NCI-H1105 (cell line): ENCODE measurements at regions not wholly inside any gene's neighbourhood (a gene's known extent, or its start where the extent isn't known, plus 50 kb on each side); places are given as distances from the start of the nearest gene placed in this dataset.
"Not testable (repeated sequence)": the region's sequence is repeated elsewhere in the genome, so short reads cannot be mapped to it uniquely, and the experiment has no call there.

Experiments
- DNase-seq: peaks from one replicate; lab custom pipeline; 2025; lab: John Stamatoyannopoulos, UW

DNA sequence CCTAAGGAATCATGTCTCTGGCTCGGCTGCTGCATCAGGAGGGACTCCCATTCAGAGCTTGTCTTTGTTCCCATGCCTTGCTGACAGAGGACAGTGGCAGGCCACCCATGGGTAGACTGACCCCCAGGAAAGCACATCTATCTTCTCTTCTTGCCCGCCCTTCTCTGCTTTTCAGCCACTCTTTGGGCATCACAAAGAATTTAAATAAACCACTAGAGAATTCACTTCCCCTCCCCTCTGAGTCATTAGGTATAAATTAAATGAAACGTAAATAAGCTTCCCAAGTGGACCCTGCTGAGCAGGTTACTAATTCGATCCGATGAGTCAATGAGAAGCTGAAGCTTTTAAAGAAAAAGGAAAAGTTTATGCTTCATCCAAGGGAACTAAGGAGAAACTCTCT, 97.0 kb downstream of the DRD1 start:
- no peak for DNase-seq

GRCh38 chr5:175344331-175345195, 99.4 kb downstream of the DRD1 start:
- DNase-seq, result no peak

DNA sequence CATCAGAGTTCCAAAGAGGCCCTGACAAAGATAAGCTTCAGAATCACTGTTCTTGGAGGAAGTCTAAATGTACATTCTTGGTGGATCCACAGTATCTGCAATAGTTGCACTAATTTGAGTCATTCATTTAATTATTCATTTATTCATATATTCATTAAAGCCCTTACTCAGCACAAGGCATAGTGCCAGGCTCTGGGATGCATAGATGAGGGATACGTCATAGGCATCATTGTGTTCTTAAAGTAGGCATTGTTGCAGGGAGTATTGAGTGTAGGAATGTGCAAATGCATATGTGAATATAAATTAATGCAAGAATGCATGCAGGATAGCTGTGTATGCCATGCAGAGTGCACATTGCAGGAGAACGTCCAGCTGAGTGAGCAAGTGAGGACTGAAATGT, 100.7 kb downstream of the DRD1 start:
- no peak for DNase-seq

DNA sequence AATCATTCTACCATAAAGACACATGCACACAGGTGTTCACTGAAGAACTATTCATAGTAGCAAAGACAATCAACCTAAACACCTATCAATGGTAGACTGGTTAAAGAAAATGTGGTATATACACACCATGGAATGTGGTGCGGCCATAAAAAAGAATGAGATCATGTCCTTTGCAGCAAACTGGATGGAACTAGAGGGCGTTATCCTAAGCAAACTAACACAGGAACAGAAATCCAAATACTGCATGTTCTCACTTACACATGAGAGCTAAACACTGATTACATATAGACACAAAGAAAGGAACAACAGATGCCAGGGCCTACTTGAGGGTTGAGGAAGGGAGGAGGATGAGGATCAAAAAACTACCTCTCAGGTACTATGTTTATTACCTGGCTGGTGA, 103.8 kb downstream of the DRD1 start:
- no peak for DNase-seq

DNA sequence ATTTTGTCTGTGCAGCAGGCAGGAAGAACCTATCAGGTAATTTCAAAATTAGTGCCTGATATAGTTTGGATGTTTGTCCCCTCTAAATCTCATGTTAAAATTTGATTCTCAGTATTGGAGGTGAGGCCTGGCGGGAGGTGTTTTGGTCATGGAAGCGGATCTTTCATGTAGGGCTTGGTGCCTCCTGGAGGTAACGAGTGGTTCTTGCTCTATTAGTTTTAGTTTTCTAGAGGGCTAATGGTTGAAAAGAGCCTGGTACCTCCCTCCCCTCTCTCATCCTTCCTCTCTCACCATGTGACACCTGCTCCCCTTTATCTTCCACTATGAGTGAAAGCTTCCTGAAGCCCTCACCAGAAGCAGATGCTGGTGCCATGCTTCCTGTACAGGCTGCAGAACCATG, 106.3 kb downstream of the DRD1 start:
- DNase-seq, result no peak

DNA sequence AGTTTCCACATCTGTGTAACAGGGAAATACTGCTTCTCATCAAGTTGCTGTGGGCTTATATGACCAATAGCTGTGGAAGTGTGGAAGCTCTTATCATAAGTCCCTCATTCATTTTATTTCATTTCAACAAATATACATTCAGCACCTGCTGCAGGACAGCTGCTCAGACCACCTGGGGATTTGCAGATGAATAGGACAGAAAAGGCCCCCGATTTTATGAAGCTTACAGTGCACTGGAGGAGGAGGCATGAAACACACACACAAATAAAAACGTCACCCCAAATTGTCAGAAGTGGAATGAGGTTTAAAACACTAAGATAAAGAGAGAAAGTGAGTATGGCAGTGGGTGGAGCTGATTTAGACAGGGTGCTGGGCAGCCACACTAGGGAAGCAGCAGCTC, 107.2 kb downstream of the DRD1 start:
- no peak for DNase-seq

GRCh38 chr5:175335691-175336090, 108.3 kb downstream of the DRD1 start:
- no peak for DNase-seq

GRCh38 chr5:175331173-175332036, 112.6 kb downstream of the DRD1 start:
- DNase-seq, result not testable (repeated sequence)

DNA sequence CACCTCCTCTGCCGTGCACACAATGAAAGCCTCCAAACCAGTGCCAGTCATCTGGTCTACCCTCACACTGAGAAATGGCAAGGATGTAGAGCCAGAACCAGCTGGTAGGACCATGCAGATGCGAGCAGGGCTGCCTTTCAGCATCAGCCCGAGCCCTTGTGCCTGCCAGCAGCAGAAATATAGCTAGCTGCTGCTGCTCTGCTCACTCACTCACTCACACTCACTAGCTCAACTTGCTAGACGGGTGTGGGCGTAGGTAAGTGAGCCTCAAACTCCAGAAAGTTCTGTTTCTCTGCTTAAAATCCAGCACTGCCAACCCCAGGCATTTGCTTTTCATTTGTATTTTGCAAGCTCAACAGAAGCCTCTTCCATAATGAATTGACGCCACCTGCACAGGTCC, 114.0 kb downstream of the DRD1 start:
- DNase-seq, result no peak

DNA sequence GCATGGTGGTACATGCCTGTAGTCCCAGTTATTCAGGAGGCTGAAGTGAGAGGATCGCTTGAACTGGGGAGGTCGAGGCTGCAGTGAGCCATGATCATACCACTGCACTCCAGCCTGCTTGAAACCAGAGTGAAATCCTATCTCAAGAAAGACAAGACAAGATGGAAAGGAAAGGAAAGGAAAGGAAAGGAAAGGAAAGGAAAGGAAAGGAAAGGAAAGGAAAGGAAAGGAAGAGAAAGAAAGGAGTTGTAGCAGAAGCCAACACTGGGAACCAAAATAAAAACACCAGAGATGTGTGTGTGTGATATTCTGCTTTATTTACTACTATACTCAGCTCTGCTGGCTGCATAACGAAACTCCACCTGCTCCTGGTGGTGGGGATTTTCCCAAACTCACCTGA, 115.3 kb downstream of the DRD1 start:
- no peak for DNase-seq

DNA sequence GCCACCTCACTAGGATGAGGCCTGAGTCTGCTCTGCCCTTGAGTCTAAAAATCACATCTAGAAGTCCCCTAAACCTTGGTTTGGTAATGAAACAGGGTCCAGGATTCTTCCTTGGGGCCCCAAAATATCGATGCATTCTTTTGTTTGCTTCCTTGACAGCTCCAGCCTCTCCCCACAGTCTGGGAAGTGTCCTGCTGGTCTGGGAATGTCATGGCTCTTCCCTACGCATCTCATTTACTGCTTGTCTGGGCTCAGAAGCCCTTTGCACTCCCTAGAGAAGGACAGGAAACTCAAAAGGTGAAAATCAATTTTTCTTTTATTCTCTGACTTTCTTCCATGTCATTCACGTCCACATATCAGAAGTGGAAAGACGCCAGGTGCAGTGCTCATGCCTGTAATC, 115.8 kb downstream of the DRD1 start:
- no peak for DNase-seq

- DNase-seq, result no peak
Measured at GRCh38 chr5:175325681-175326080, 118.3 kb downstream of the DRD1 start.

GRCh38 chr5:175321927-175322532, 122.0 kb downstream of the DRD1 start:
- no peak for DNase-seq

- no peak for DNase-seq
Measured at GRCh38 chr5:175319199-175319598, 124.8 kb downstream of the DRD1 start.

- no peak for DNase-seq
Measured at GRCh38 chr5:175317872-175318271, 126.1 kb downstream of the DRD1 start.

DNA sequence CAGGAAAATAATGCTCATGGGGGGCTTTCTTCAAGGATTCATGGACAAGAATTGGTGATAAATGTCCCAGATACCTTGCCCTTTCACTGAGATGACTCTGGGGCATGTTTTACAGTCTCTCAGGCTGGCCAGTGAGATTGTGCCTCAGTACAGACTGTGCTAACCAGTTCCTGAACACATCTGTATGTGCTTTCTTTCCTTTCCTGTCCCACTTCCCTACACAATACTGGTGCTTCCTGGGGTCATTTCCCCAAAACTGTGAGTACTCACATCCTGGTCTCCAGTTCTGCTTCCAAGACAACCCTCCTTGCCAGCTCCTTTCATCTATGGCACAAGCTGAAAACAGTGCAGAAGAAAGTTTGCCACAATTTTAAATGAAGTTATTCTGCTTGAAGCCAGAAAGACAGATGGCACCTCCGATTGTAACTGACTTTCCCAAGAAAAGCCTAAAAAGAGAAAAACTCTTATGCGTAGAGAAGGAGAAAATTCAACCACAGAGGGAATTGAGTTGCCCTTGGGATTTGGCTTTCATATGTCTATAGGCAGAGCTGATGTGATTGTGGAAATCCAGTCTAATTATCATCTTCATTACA, 134.7 kb downstream of the DRD1 start:
- no peak for DNase-seq

DNA sequence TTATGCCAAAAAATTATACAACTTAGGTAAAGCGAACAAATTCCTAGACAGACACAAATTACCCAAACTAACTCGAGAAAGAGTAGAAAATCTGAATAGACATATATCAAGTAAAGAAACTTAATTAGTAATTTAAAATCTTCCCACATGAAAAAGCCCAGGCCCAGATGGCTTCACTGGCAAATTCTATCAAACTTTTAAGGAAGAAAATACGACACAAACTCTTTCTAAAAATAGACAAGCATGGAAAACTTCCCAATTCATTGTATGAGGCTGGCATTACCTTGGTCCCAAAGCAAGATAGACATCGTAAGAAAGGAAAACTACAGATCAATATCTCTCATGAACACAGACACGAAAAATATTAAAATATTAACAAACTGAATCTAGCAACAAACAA, 135.3 kb downstream of the DRD1 start:
- no peak for DNase-seq

- DNase-seq, result no peak
Measured at GRCh38 chr5:175306381-175306780, 137.6 kb downstream of the DRD1 start.

- DNase-seq, result no peak
Measured at GRCh38 chr5:175305251-175305650, 138.7 kb downstream of the DRD1 start.

DNA sequence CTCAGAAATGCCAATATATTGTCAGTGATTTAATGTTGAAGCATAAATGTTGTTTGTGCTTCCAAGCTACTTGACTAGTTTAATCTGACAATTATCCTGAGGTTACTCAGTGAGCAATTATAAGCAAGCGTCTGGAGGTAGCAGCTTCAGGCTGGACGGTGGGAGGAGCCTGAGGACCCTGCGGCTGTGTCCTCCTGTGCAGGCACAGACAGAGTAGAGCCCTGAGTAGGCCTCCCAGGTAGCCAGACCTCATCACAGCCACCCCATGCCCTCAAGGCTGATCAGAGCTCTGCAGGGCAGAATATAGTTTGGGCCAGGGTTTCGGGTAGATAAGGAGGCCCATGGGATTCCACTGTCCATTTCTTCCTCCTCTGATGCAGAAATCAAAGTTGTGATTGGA, 153.6 kb downstream of the DRD1 start:
- DNase-seq, result no peak

GRCh38 chr5:175288048-175288621, 155.8 kb downstream of the DRD1 start:
- DNase-seq, result no peak

GRCh38 chr5:175286981-175287380, 157.0 kb downstream of the DRD1 start:
- no peak for DNase-seq
